ENCODE measurements at regions not wholly inside any gene's neighbourhood (a gene's known extent, or its start where the extent isn't known, plus 50 kb on each side); places are given as distances from the start of the nearest gene placed in this dataset.

GRCh38 chr3:82364827-82365226, 603.4 kb upstream of the GBE1 start:
- TF ChIP-seq CTCF (IDR thresholded peaks at IDR 0.05), result no peak
- no peak for TF ChIP-seq POLR2A (IDR thresholded peaks at IDR 0.05)

Data from Peyer's patch (tissue), 4 donors.